H1 (cell line): ENCODE measurements at regions not wholly inside any gene's neighbourhood (a gene's known extent, or its start where the extent isn't known, plus 50 kb on each side); places are given as distances from the start of the nearest gene placed in this dataset.
"Not testable (repeated sequence)": the region's sequence is repeated elsewhere in the genome, so short reads cannot be mapped to it uniquely, and the experiment has no call there.

Experiments
- CTCF ChIA-PET: fragments of 300-600 bp; sonication (Branson Sonifier 250); formaldehyde crosslinking; loops from one replicate; lab custom pipeline; 2021; ENCODE audit not compliant: partially characterized antibody; lab: Charles Lee
- POLR2A ChIA-PET: fragments of 300-600 bp; sonication (Branson Sonifier 250); formaldehyde crosslinking; loops from one replicate; lab custom pipeline; 2021; ENCODE audit warnings: inconsistent platforms; ENCODE audit not compliant: partially characterized antibody; lab: Charles Lee
- DNase-seq, 2 experiments: peaks; one replicate each; pipeline versions ENCODE4 v3.0.0 to v3.0.0-alpha.2; 2010 to 2022; ENCODE audit warnings: low spot score in 2 of 2, low read depth in 1 of 2, mixed read lengths in 1 of 2
- FAIRE-seq: peaks from 2 replicates; lab custom pipeline; 2011; peaks lifted over from hg19 to GRCh38; lab: Jason Lieb, UNC
- H2AFZ ChIP-seq: 2 replicates; pipeline ENCODE4 v1.8.1; 2012; ENCODE audit warnings: low read length, inconsistent platforms
- H2AK5ac ChIP-seq: 2 replicates; pipeline ENCODE4 v1.6.1; 2013; ENCODE audit warnings: low read depth, low read length
- H2BK120ac ChIP-seq: replicated peaks from 2 replicates; pipeline ENCODE3; 2013; ENCODE audit warnings: low read depth, low read length, inconsistent platforms
- H2BK12ac ChIP-seq: 2 replicates; pipeline ENCODE4 v1.6.1; 2013; ENCODE audit warnings: low read depth, low read length
- H2BK15ac ChIP-seq: 2 replicates; pipeline ENCODE4 v1.6.1; 2013; ENCODE audit warnings: low read length
- H2BK20ac ChIP-seq: 2 replicates; pipeline ENCODE4 v1.6.1; 2013; ENCODE audit warnings: low read length
- H2BK5ac ChIP-seq: 2 replicates; pipeline ENCODE4 v1.6.1; 2013; ENCODE audit warnings: low read depth, low read length
- H3K14ac ChIP-seq: 2 replicates; pipeline ENCODE4 v1.6.1; 2013; ENCODE audit warnings: inconsistent platforms; ENCODE audit not compliant: insufficient read length
- H3K18ac ChIP-seq: 2 replicates; pipeline ENCODE4 v1.6.1; 2013; ENCODE audit warnings: low read length; ENCODE audit errors: extremely low read depth
- H3K23ac ChIP-seq: 2 replicates; pipeline ENCODE4 v1.6.1; 2013; ENCODE audit warnings: inconsistent platforms; ENCODE audit not compliant: insufficient read length
- H3K23me2 ChIP-seq: 2 replicates; pipeline ENCODE4 v1.6.1; 2013; ENCODE audit warnings: low read depth, low read length
- H3K27ac ChIP-seq: 2 replicates; pipeline ENCODE4 v1.6.1; 2011; ENCODE audit warnings: low read depth, low read length, inconsistent platforms
- H3K27me3 ChIP-seq, 4 experiments: replicated peaks in 1 of 4; 1 replicate in 1 of 4; 2 replicates in 3 of 4; pipeline versions ENCODE4 v1.6.1 to v1.8.1; 2011 to 2013; ENCODE audit warnings: low read length in 3 of 4, mild to moderate bottlenecking in 3 of 4, inconsistent platforms in 2 of 4, mixed read lengths in 2 of 4, moderate library complexity in 1 of 4; ENCODE audit not compliant: control insufficient read depth in 3 of 4, insufficient read depth in 3 of 4; ENCODE audit errors: extremely low read depth in 1 of 4
- H3K36me3 ChIP-seq, 4 experiments: 2 replicates each; pipeline versions ENCODE4 v1.6.1 to v1.8.1; 2011 to 2013; ENCODE audit warnings: mild to moderate bottlenecking in 4 of 4, low read length in 3 of 4, moderate library complexity in 2 of 4, control low read depth in 1 of 4, inconsistent platforms in 1 of 4; ENCODE audit not compliant: insufficient read depth in 4 of 4, control insufficient read depth in 2 of 4
- H3K4ac ChIP-seq: replicated peaks from 2 replicates; pipeline ENCODE3; 2013; ENCODE audit warnings: low read length, low read depth, mixed read lengths, inconsistent platforms; ENCODE audit not compliant: insufficient read length
- H3K4me1 ChIP-seq, 4 experiments: replicated peaks in 1 of 4; 1 replicate in 1 of 4; 2 replicates in 3 of 4; pipeline versions ENCODE4 v1.6.1 to v1.8.1; 2011 to 2013; ENCODE audit warnings: low read length in 3 of 4, inconsistent platforms in 2 of 4, mixed read lengths in 1 of 4; ENCODE audit not compliant: insufficient read depth in 4 of 4, control insufficient read depth in 3 of 4
- H3K4me2 ChIP-seq, 2 experiments: 2 replicates each; pipeline versions ENCODE4 v1.6.1 to v1.8.1; 2011 to 2013; ENCODE audit warnings: low read depth in 2 of 2, low read length in 2 of 2, control low read depth in 1 of 2, inconsistent platforms in 1 of 2, mild to moderate bottlenecking in 1 of 2; ENCODE audit not compliant: insufficient read depth in 1 of 2
- H3K4me3 ChIP-seq, 4 experiments: fragments of 200-600, 300-600 bp in 1 of 4; sonication (generic), shearing (Covaris generic), sonication (Bioruptor Twin) in 1 of 4; 2 replicates each; pipeline versions ENCODE4 v1.5.1 to v1.8.1; 2011 to 2016; ENCODE audit warnings: low read length in 4 of 4, low read depth in 3 of 4, control low read depth in 2 of 4, inconsistent platforms in 2 of 4, mild to moderate bottlenecking in 2 of 4, mixed read lengths in 1 of 4, moderate library complexity in 1 of 4; ENCODE audit not compliant: insufficient read depth in 2 of 4; ENCODE audit errors: extremely low read depth in 1 of 4
- H3K56ac ChIP-seq: replicated peaks from 2 replicates; pipeline ENCODE3; 2013; ENCODE audit warnings: low read depth, mild to moderate bottlenecking, mixed read lengths, low read length, inconsistent platforms; ENCODE audit not compliant: insufficient read length
- H3K79me1 ChIP-seq: 2 replicates; pipeline ENCODE4 v1.6.1; 2013; ENCODE audit warnings: low read depth, low read length, control low read depth
- H3K79me2 ChIP-seq, 2 experiments: 2 replicates each; pipeline versions ENCODE4 v1.6.1 to v1.8.1; 2012 to 2013; ENCODE audit warnings: low read length in 2 of 2, mild to moderate bottlenecking in 2 of 2, inconsistent platforms in 1 of 2; ENCODE audit not compliant: insufficient read depth in 2 of 2, control insufficient read depth in 1 of 2
- H3K9ac ChIP-seq, 4 experiments: replicated peaks in 1 of 4; 1 replicate in 1 of 4; 2 replicates in 3 of 4; pipeline versions ENCODE4 v1.6.1 to v1.8.1; 2011 to 2013; ENCODE audit warnings: low read depth in 3 of 4, low read length in 3 of 4, control low read depth in 2 of 4, mild to moderate bottlenecking in 2 of 4, moderate library complexity in 2 of 4, inconsistent platforms in 1 of 4; ENCODE audit errors: extremely low read depth in 1 of 4
- H3K9me3 ChIP-seq, 2 experiments: 2 replicates each; pipeline versions ENCODE4 v1.6.1 to v1.8.1; 2012 to 2013; ENCODE audit warnings: mild to moderate bottlenecking in 2 of 2, moderate library complexity in 2 of 2, control low read depth in 1 of 2, inconsistent platforms in 1 of 2, low read depth in 1 of 2, low read length in 1 of 2, mixed read lengths in 1 of 2; ENCODE audit not compliant: insufficient read depth in 2 of 2
- H4K20me1 ChIP-seq, 2 experiments: replicated peaks in 1 of 2; 2 replicates each; pipeline versions ENCODE3 to v1.8.1; 2011 to 2013; ENCODE audit warnings: inconsistent platforms in 2 of 2, low read length in 2 of 2, mild to moderate bottlenecking in 1 of 2; ENCODE audit not compliant: insufficient read depth in 2 of 2, control insufficient read depth in 1 of 2
- H4K5ac ChIP-seq: 2 replicates; pipeline ENCODE4 v1.6.1; 2013; ENCODE audit warnings: low read length, low read depth, mixed read lengths, inconsistent platforms; ENCODE audit not compliant: insufficient read length
- H4K8ac ChIP-seq: 2 replicates; pipeline ENCODE4 v1.8.0; 2013; ENCODE audit warnings: mild to moderate bottlenecking, moderate library complexity, low read length, inconsistent platforms; ENCODE audit not compliant: insufficient read depth; ENCODE audit errors: extremely low read depth
- H4K91ac ChIP-seq: replicated peaks from 2 replicates; pipeline ENCODE3; 2013; ENCODE audit warnings: low read length, mixed read lengths, inconsistent platforms; ENCODE audit not compliant: insufficient read length
- WGBS, 2 experiments: shearing (Covaris generic) in 1 of 2; methylation state at CpG; one replicate each; pipeline versions ENCODE4 v1.1.6 to v1.1.7; 2013 to 2015; ENCODE audit warnings: low lambda C conversion rate in 2 of 2, mixed read lengths in 2 of 2, inconsistent platforms in 1 of 2, low coverage in 1 of 2, missing lambda C conversion rate in 1 of 2; ENCODE audit not compliant: insufficient replicate concordance in 2 of 2, insufficient coverage in 1 of 2, insufficient read length in 1 of 2; ENCODE audit errors: extremely low coverage in 1 of 2, missing lambda C conversion rate in 1 of 2; 5-methylcytosine and 5-hydroxymethylcytosine counted together

- H3K4ac ChIP-seq, H3K9me3 ChIP-seq, H3K4me3 ChIP-seq, H2BK12ac ChIP-seq, H3K79me2 ChIP-seq, POLR2A ChIA-PET, H2BK5ac ChIP-seq, H3K23me2 ChIP-seq, H2BK120ac ChIP-seq, H4K8ac ChIP-seq, H3K79me1 ChIP-seq, H3K14ac ChIP-seq, H2BK15ac ChIP-seq, H2AK5ac ChIP-seq, DNase-seq, H3K23ac ChIP-seq, H3K27ac ChIP-seq, H3K27me3 ChIP-seq, FAIRE-seq, H3K9ac ChIP-seq, H2BK20ac ChIP-seq, H3K4me2 ChIP-seq, H3K36me3 ChIP-seq, H3K56ac ChIP-seq, H3K4me1 ChIP-seq, H2AFZ ChIP-seq, H3K18ac ChIP-seq, H4K5ac ChIP-seq, H4K91ac ChIP-seq, H4K20me1 ChIP-seq: not testable (repeated sequence)
- WGBS, 2 experiments = 84% methylated on average over 26 of the region's 47 CpGs; no CpG with 5 or more reads in 1 of the 2 experiments
- CTCF ChIA-PET = interaction anchor here (0.8 to 1.2 kb wide), 7 partner anchors 91 to 439 kb away, joined by 3 read pairs; no protein-coding TSS in a partner anchor
Observed at GRCh38 chr7:55741721-55742631, 120.6 kb downstream of the SEPTIN14 start.
